DOHH2 (cell line): ENCODE measurements at regions not wholly inside any gene's neighbourhood (a gene's known extent, or its start where the extent isn't known, plus 50 kb on each side); places are given as distances from the start of the nearest gene placed in this dataset.
"Not testable (repeated sequence)": the region's sequence is repeated elsewhere in the genome, so short reads cannot be mapped to it uniquely, and the experiment has no call there.

ENCODE experiments used
- H3F3A ChIP-seq: fragments of 200-600 bp; sonication (generic), shearing (Covaris generic); 2 replicates; pipeline ENCODE4 v1.6.0; 2016; ENCODE audit warnings: antibody characterized with exemption, mild to moderate bottlenecking; ENCODE audit not compliant: control insufficient read depth, insufficient read depth
- H3K27ac ChIP-seq: fragments of 200-600 bp; sonication (generic); 2 replicates; pipeline ENCODE4 v1.5.1; 2014; ENCODE audit warnings: low read depth, mild to moderate bottlenecking, low read length, moderate library complexity
- H3K27me3 ChIP-seq: fragments of 200-600 bp; sonication (generic); 2 replicates; pipeline ENCODE4 v1.6.1; 2014; ENCODE audit warnings: mild to moderate bottlenecking, low read length, mixed read lengths; ENCODE audit not compliant: control insufficient read depth
- H3K36me3 ChIP-seq: fragments of 200-600 bp; sonication (generic); 2 replicates; pipeline ENCODE4 v1.6.1; 2014; ENCODE audit warnings: mild to moderate bottlenecking, low read length, moderate library complexity, mixed read lengths; ENCODE audit not compliant: control insufficient read depth
- H3K4me1 ChIP-seq: fragments of 200-600 bp; sonication (generic); 2 replicates; pipeline ENCODE4 v1.6.1; 2014; ENCODE audit warnings: mild to moderate bottlenecking, low read length, mixed read lengths; ENCODE audit not compliant: control insufficient read depth
- H3K4me2 ChIP-seq: fragments of 200-600 bp; sonication (generic); 2 replicates; pipeline ENCODE4 v1.6.0; 2014; ENCODE audit warnings: mild to moderate bottlenecking, low read length, moderate library complexity
- H3K4me3 ChIP-seq: fragments of 200-600 bp; sonication (generic); 2 replicates; pipeline ENCODE4 v1.5.1; 2014; ENCODE audit warnings: mild to moderate bottlenecking, low read length, mixed read lengths
- H3K79me2 ChIP-seq: fragments of 200-600 bp; sonication (generic); 2 replicates; pipeline ENCODE4 v1.6.1; 2014; ENCODE audit warnings: mild to moderate bottlenecking, low read length, mixed read lengths; ENCODE audit not compliant: control insufficient read depth
- H3K9me2 ChIP-seq: fragments of 200-600 bp; sonication (generic); replicated peaks from 2 replicates; pipeline ENCODE4 v1.6.1; 2014; ENCODE audit warnings: mild to moderate bottlenecking, low read length, mixed read lengths; ENCODE audit not compliant: control insufficient read depth
- H3K9me3 ChIP-seq: fragments of 200-600 bp; sonication (generic); 2 replicates; pipeline ENCODE4 v1.6.1; 2014; ENCODE audit warnings: antibody characterized with exemption, low read length, mixed read lengths; ENCODE audit not compliant: control insufficient read depth, insufficient read depth
- H4K20me1 ChIP-seq: fragments of 200-600 bp; sonication (generic); 2 replicates; pipeline ENCODE4 v1.6.0; 2014; ENCODE audit warnings: low read depth, mild to moderate bottlenecking, antibody characterized with exemption, low read length, moderate library complexity; ENCODE audit not compliant: control insufficient read depth, insufficient read depth
- CTCF ChIP-seq: fragments of 200-600 bp; sonication (generic); IDR thresholded peaks from one replicate; pipeline ENCODE4 v1.5.1; 2014; ENCODE audit warnings: antibody characterized with exemption, mild to moderate bottlenecking, low read depth, low read length; ENCODE audit not compliant: poor library complexity, severe bottlenecking
- EZH2phosphoT487 ChIP-seq: fragments of 200-600 bp; sonication (generic); IDR thresholded peaks from 2 replicates; pipeline ENCODE4 v1.6.1; 2017; ENCODE audit warnings: borderline replicate concordance, mild to moderate bottlenecking, antibody characterized with exemption, low read length, moderate library complexity, mixed read lengths

- TF ChIP-seq EZH2phosphoT487 (no peak), CTCF (no peak)
- Histone ChIP-seq H3K36me3 (no peaks in the 10 kb centered on the region), H3K9me3 (no peaks in the 10 kb centered on the region), H3K79me2 (no peaks in the 10 kb centered on the region), H3K4me3 (no peak overlapping the region), H3K9me2 (no peaks in the 10 kb centered on the region), H3K4me1 (no peaks in the 10 kb centered on the region), H3K27me3 (no peaks in the 10 kb centered on the region), H3K4me2 (no peak overlapping the region), H4K20me1 (no peaks in the 10 kb centered on the region), H3K27ac (no peak overlapping the region), H3F3A (no peaks in the 10 kb centered on the region)
These were observed 152.3 kb upstream of the OR13F1 start for GRCh38 chr9:104351726-104352125.

- TF ChIP-seq EZH2phosphoT487 (no peak), CTCF (no peak)
- H4K20me1 ChIP-seq = no peaks in the 10 kb centered on the region
These were observed 142.9 kb upstream of the OR13F1 start for GRCh38 chr9:104361207-104361606.

DNA sequence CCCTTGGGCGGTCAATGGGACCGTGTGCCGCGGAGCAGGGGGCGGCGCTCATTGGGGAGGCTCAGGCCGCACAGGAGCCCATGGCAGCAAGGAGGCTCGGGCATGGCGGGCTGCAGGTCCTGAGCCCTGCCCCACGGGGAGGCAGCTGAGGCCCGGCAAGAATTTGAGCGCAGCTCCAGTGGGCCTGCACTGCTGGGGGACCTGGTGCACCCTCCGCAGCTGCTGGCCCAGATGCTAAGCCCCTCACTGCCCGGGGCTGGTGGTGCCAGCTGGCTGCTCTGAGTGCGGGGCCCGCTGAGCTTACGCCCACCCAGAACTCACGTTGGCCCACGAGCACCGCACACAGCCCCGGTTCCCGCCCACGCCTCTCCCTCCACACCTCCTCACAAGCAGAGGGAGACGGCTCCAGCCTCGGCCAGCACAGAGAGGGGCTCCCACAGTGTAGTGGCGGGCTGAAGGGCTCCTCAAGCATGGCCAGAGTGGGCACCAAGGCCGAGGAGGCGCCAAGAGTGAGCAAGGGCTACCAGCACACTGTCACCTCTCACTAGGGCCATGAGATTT is 141.1 kb upstream of the OR13F1 start:
- Histone ChIP-seq H3K4me2 (no peak overlapping the region), H3K36me3 (no peaks in the 10 kb centered on the region), H3K4me1 (no peaks in the 10 kb centered on the region), H3K27ac (no peak overlapping the region), H3K9me3 (no peaks in the 10 kb centered on the region), H3K27me3 (no peaks in the 10 kb centered on the region), H3K9me2 (no peaks in the 10 kb centered on the region), H3K4me3 (no peak overlapping the region), H3F3A (no peaks in the 10 kb centered on the region), H4K20me1 (no peaks in the 10 kb centered on the region), H3K79me2 (no peaks in the 10 kb centered on the region)
- TF ChIP-seq EZH2phosphoT487 (no peak), CTCF (no peak)

More at GRCh38 chr9:104361207-104361606, 142.9 kb upstream of the OR13F1 start:
- Histone ChIP-seq H3K79me2 (no peaks in the 10 kb centered on the region), H3F3A (no peaks in the 10 kb centered on the region), H3K9me2 (no peaks in the 10 kb centered on the region), H3K27ac (no peak overlapping the region), H3K9me3 (no peaks in the 10 kb centered on the region), H3K4me2 (no peak overlapping the region), H3K4me1 (no peaks in the 10 kb centered on the region), H3K4me3 (no peak overlapping the region), H3K27me3 (no peaks in the 10 kb centered on the region), H3K36me3 (no peaks in the 10 kb centered on the region)

- Histone ChIP-seq H3F3A (no peaks in the 10 kb centered on the region), H3K9me2 (no peaks in the 10 kb centered on the region), H3K9me3 (no peaks in the 10 kb centered on the region), H3K27ac (no peak overlapping the region), H3K79me2 (no peaks in the 10 kb centered on the region), H4K20me1 (no peaks in the 10 kb centered on the region), H3K27me3 (no peaks in the 10 kb centered on the region), H3K4me1 (no peaks in the 10 kb centered on the region), H3K4me2 (no peak overlapping the region), H3K4me3 (no peak overlapping the region), H3K36me3 (no peaks in the 10 kb centered on the region)
- TF ChIP-seq CTCF (no peak), EZH2phosphoT487 (no peak)
These were observed 136.6 kb upstream of the OR13F1 start for GRCh38 chr9:104367507-104367906.

DNA sequence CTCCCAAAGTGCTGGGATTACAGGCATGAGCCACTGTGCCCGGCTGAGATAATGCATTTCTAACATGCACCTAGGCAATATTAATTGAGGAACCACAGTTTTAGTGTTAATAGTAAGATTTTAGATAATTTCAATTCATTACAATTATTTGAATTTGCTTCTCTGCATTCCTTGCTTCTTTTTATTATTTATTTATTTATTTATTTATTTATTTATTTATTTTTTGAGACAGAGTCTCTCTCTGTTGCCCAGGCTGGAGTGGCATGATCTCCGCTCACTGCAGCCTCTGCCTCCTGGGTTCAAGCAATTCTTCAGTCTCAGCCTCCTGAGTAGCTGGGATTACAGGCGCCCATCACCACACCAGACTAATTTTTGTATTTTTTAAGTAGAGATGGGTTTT is 135.7 kb upstream of the OR13F1 start:
- H3K27ac ChIP-seq, H3F3A ChIP-seq, H3K36me3 ChIP-seq, H3K4me1 ChIP-seq, H3K9me2 ChIP-seq, H3K27me3 ChIP-seq, H3K4me3 ChIP-seq, H3K79me2 ChIP-seq, H3K4me2 ChIP-seq, H3K9me3 ChIP-seq, H4K20me1 ChIP-seq: not testable (repeated sequence)
